RWPE1 (cell line): ENCODE measurements at regions not wholly inside any gene's neighbourhood (a gene's known extent, or its start where the extent isn't known, plus 50 kb on each side); places are given as distances from the start of the nearest gene placed in this dataset.

Source experiments
- CTCF ChIA-PET: fragments of 350-600 bp; sonication (Branson Sonifier 250); formaldehyde crosslinking; extraction: SDS; loops from one replicate; lab custom pipeline; 2021; lab: Yijun Ruan, JAX
- POLR2A ChIA-PET: fragments of 400-600 bp; formaldehyde crosslinking; extraction: SDS; loops from one replicate; lab custom pipeline; 2020; ENCODE audit warnings: antibody characterized with exemption; ENCODE audit not compliant: low non-redundant PET; lab: Yijun Ruan, JAX
- DNase-seq: peaks from one replicate; pipeline ENCODE4 v3.0.0; 2012; ENCODE audit warnings: low spot score
- H3K27ac ChIP-seq: fragments of 450-650 bp; 2 replicates; pipeline ENCODE4 v1.5.1; 2017
- CTCF ChIP-seq: fragments of 450-650 bp; conservative IDR thresholded peaks from 2 replicates; pipeline ENCODE4 v1.5.1; 2017; ENCODE audit warnings: low read depth, mild to moderate bottlenecking

- ChIA-PET POLR2A (no interaction called here), CTCF (no interaction called here)
- DNase-seq, result no peak
- no peak for TF ChIP-seq CTCF
- H3K27ac ChIP-seq, result no peak overlapping the region
Observed at GRCh38 chr3:78349571-78349970, 1309.7 kb downstream of the ROBO2 start.

- TF ChIP-seq CTCF, result no peak
- no peak overlapping the region for H3K27ac ChIP-seq
- POLR2A ChIA-PET, result no interaction called here
- no peak for DNase-seq
- CTCF ChIA-PET, result no interaction called here
Observed at GRCh38 chr3:78351334-78351733, 1311.4 kb downstream of the ROBO2 start.

GRCh38 chr3:78353231-78353630, 1313.3 kb downstream of the ROBO2 start:
- POLR2A ChIA-PET, result no interaction called here
- H3K27ac ChIP-seq, result no peak overlapping the region
- CTCF ChIA-PET, result no interaction called here
- TF ChIP-seq CTCF, result no peak
- no peak for DNase-seq

GRCh38 chr3:78360849-78361248, 1321.0 kb downstream of the ROBO2 start:
- no peak for DNase-seq
- ChIA-PET CTCF (no interaction called here), POLR2A (no interaction called here)
- no peak for TF ChIP-seq CTCF
- no peak overlapping the region for H3K27ac ChIP-seq

GRCh38 chr3:78368636-78369345, 1328.9 kb downstream of the ROBO2 start:
- POLR2A ChIA-PET, result no interaction called here
- DNase-seq, result no peak
- no peak for TF ChIP-seq CTCF
- no peak overlapping the region for H3K27ac ChIP-seq
- CTCF ChIA-PET, result no interaction called here

- TF ChIP-seq CTCF, result no peak
- ChIA-PET POLR2A (no interaction called here), CTCF (no interaction called here)
- no peak overlapping the region for H3K27ac ChIP-seq
- DNase-seq, result no peak
Observed at GRCh38 chr3:78390221-78390620, 1350.3 kb downstream of the ROBO2 start.
